HL-60 (cell line): ENCODE measurements at regions not wholly inside any gene's neighbourhood (a gene's known extent, or its start where the extent isn't known, plus 50 kb on each side); places are given as distances from the start of the nearest gene placed in this dataset.

Source experiments
- DNase-seq, 2 experiments: peaks; one replicate each; pipeline ENCODE4 v3.0.0-alpha.2; 2010 to 2020; ENCODE audit warnings: low read depth in 1 of 2, low spot score in 1 of 2
- H3K27ac ChIP-seq: fragments of 250-450 bp; sonication (Bioruptor Pico); replicated peaks from 2 replicates; pipeline ENCODE4 v1.5.1; 2020; ENCODE audit warnings: mild to moderate bottlenecking, moderate library complexity
- H3K27me3 ChIP-seq: fragments of 250-450 bp; sonication (Bioruptor Pico); 2 replicates; pipeline ENCODE4 v1.5.1; 2021; ENCODE audit warnings: mild to moderate bottlenecking, moderate library complexity; ENCODE audit not compliant: insufficient read depth, poor library complexity, severe bottlenecking
- H3K4me3 ChIP-seq: replicated peaks from 2 replicates; pipeline ENCODE4 v1.5.1; 2011; ENCODE audit warnings: mild to moderate bottlenecking, control low read depth, low read length; ENCODE audit not compliant: insufficient read depth
- CTCF ChIP-seq: IDR thresholded peaks from one replicate; pipeline ENCODE4 v1.5.1; 2011; ENCODE audit warnings: low read length, control low read depth, inconsistent platforms; ENCODE audit not compliant: insufficient read depth
- GABPA ChIP-seq: IDR thresholded peaks from 2 replicates; pipeline ENCODE4 v1.6.1; 2012; ENCODE audit warnings: low read depth
- POLR2AphosphoS5 ChIP-seq: IDR thresholded peaks from 2 replicates; pipeline ENCODE4 v1.6.1; 2012; ENCODE audit warnings: low read depth
- REST ChIP-seq: IDR thresholded peaks from 2 replicates; pipeline ENCODE4 v1.6.1; 2012; ENCODE audit warnings: low read depth; ENCODE audit not compliant: insufficient replicate concordance
- SPI1 ChIP-seq: IDR thresholded peaks from 2 replicates; pipeline ENCODE4 v1.6.1; 2012; ENCODE audit warnings: low read depth, mild to moderate bottlenecking, borderline replicate concordance

GRCh38 chr5:73295921-73296320, 122.9 kb downstream of the TMEM174 start:
- TF ChIP-seq GABPA (no peak), REST (no peak), POLR2AphosphoS5 (no peak), SPI1 (no peak), CTCF (no peak)
- Histone ChIP-seq H3K4me3 (no peak overlapping the region), H3K27ac (no peak overlapping the region), H3K27me3 (peaks cover 5% of the 10 kb centered on the region)
- DNase-seq: no peak

- H3K27me3 ChIP-seq: peaks cover 5% of the 10 kb centered on the region
- H3K27ac ChIP-seq: no peak overlapping the region
- no peak for DNase-seq
- H3K4me3 ChIP-seq: no peak overlapping the region
- TF ChIP-seq POLR2AphosphoS5 (no peak), CTCF (no peak), SPI1 (no peak), REST (no peak), GABPA (no peak)
These were observed 122.5 kb downstream of the TMEM174 start for GRCh38 chr5:73295447-73295846.

- H3K27me3 ChIP-seq: no peaks in the 10 kb centered on the region
- no peak for DNase-seq
- TF ChIP-seq SPI1 (no peak), GABPA (no peak), POLR2AphosphoS5 (no peak), REST (no peak), CTCF (no peak)
- no peak overlapping the region for H3K27ac ChIP-seq
- no peak overlapping the region for H3K4me3 ChIP-seq
These were observed 119.9 kb downstream of the TMEM174 start for GRCh38 chr5:73292816-73293459.
